B cell (primary cell): ENCODE measurements at regions not wholly inside any gene's neighbourhood (a gene's known extent, or its start where the extent isn't known, plus 50 kb on each side); places are given as distances from the start of the nearest gene placed in this dataset.

ENCODE experiments used
- ATAC-seq: fragments of 200-7000 bp; cut with Tn5 transposase; one replicate; pipeline ENCODE4 v1.10.0; 2021; ENCODE audit warnings: low read depth, mild to moderate bottlenecking, moderate number of reproducible peaks, moderate library complexity
- CTCF ChIA-PET: fragments of 350-600 bp; sonication (Branson Sonifier 250); formaldehyde crosslinking; loops from one replicate; lab custom pipeline; 2021; ENCODE audit warnings: antibody characterized with exemption, inconsistent platforms; lab: Charles Lee
- POLR2A ChIA-PET: fragments of 350-600 bp; sonication (Branson Sonifier 250); formaldehyde crosslinking; loops from one replicate; lab custom pipeline; 2021; ENCODE audit warnings: antibody characterized with exemption; lab: Charles Lee
- DNase-seq: peaks from one replicate; pipeline ENCODE4 v3.0.0; 2013
- H2AFZ ChIP-seq: 2 replicates; pipeline ENCODE4 v1.6.1; 2012; ENCODE audit warnings: mild to moderate bottlenecking, low read depth, low read length; ENCODE audit not compliant: insufficient read depth, poor library complexity, severe bottlenecking
- H3K27ac ChIP-seq, 2 donors: 1 replicate in 1 of 2; 2 replicates in 1 of 2; pipeline ENCODE4 v1.5.1; 2012 to 2013; ENCODE audit warnings: low read length in 2 of 2, mild to moderate bottlenecking in 2 of 2, moderate library complexity in 1 of 2
- H3K27me3 ChIP-seq, 4 experiments: fragments of 200-600 bp in 1 of 4; sonication (generic) in 1 of 4; replicated peaks in 1 of 4; 1 replicate in 2 of 4; 2 replicates in 2 of 4; pipeline versions ENCODE4 v1.6.1 to v1.7.0; 2013 to 2016; ENCODE audit warnings: low read length in 3 of 4, mild to moderate bottlenecking in 2 of 4, mixed read lengths in 1 of 4, moderate library complexity in 1 of 4; ENCODE audit not compliant: insufficient read depth in 4 of 4, control insufficient read depth in 3 of 4; ENCODE audit errors: control extremely low read depth in 1 of 4
- H3K36me3 ChIP-seq, 2 experiments: replicated peaks in 1 of 2; 1 replicate in 1 of 2; 2 replicates in 1 of 2; pipeline versions ENCODE4 v1.6.1 to v1.7.1; 2013; ENCODE audit warnings: low read length in 1 of 2; ENCODE audit not compliant: insufficient read depth in 2 of 2, control insufficient read depth in 1 of 2; ENCODE audit errors: control extremely low read depth in 1 of 2, extremely low read depth in 1 of 2
- H3K4me1 ChIP-seq, 2 donors: fragments of 200-600 bp in 1 of 2; sonication (generic) in 1 of 2; 1 replicate in 1 of 2; 2 replicates in 1 of 2; pipeline versions ENCODE4 v1.5.1 to v1.6.1; 2013 to 2017; ENCODE audit warnings: low read length in 2 of 2; ENCODE audit not compliant: control insufficient read depth in 2 of 2, insufficient read depth in 2 of 2
- H3K4me2 ChIP-seq: replicated peaks from 2 replicates; pipeline ENCODE3; 2012; ENCODE audit warnings: mild to moderate bottlenecking, low read depth, low read length; ENCODE audit not compliant: poor library complexity, severe bottlenecking
- H3K4me3 ChIP-seq, 5 experiments: fragments of 200-600 bp in 1 of 5; sonication (generic) in 1 of 5; 1 replicate in 3 of 5; 2 replicates in 2 of 5; pipeline versions ENCODE4 v1.5.1 to v1.7.0; 2011 to 2016; ENCODE audit warnings: low read length in 4 of 5, mild to moderate bottlenecking in 4 of 5, low read depth in 2 of 5, control low read depth in 1 of 5, moderate library complexity in 1 of 5; ENCODE audit not compliant: insufficient read depth in 1 of 5; ENCODE audit errors: control extremely low read depth in 1 of 5, extremely low read depth in 1 of 5
- H3K79me2 ChIP-seq: fragments of 200-600 bp; sonication (generic); one replicate; pipeline ENCODE4 v1.6.0; 2016; ENCODE audit warnings: low read length; ENCODE audit not compliant: control insufficient read depth, insufficient read depth
- H3K9ac ChIP-seq: fragments of 200-600 bp; sonication (generic); 2 replicates; pipeline ENCODE4 v1.6.1; 2017; ENCODE audit warnings: mild to moderate bottlenecking, low read length, moderate library complexity
- H3K9me3 ChIP-seq, 3 donors: one replicate each; pipeline versions ENCODE4 v1.6.1 to v1.7.1; 2013; ENCODE audit warnings: low read length in 2 of 3; ENCODE audit not compliant: control insufficient read depth in 2 of 3, insufficient read depth in 1 of 3; ENCODE audit errors: control extremely low read depth in 1 of 3
- H4K20me1 ChIP-seq: 2 replicates; pipeline ENCODE4 v1.6.0; 2012; ENCODE audit warnings: mild to moderate bottlenecking, low read length; ENCODE audit not compliant: insufficient read depth, control insufficient read depth, poor library complexity, severe bottlenecking
- H3K27ac Mint-ChIP-seq: one replicate; pipeline ENCODE4 v1.8.0; 2021; ENCODE audit warnings: mixed read lengths
- H3K27me3 Mint-ChIP-seq: one replicate; pipeline ENCODE4 v1.8.0; 2021; ENCODE audit warnings: mixed read lengths
- H3K4me1 Mint-ChIP-seq: one replicate; pipeline ENCODE4 v1.8.0; 2021; ENCODE audit warnings: mixed read lengths
- H3K4me3 Mint-ChIP-seq: one replicate; pipeline ENCODE4 v1.8.0; 2021; ENCODE audit warnings: mixed read lengths
- H3K9me3 Mint-ChIP-seq: one replicate; pipeline ENCODE4 v1.8.0; 2022; ENCODE audit warnings: mixed read lengths; ENCODE audit not compliant: insufficient read depth
- EZH2 ChIP-seq: IDR thresholded peaks from 2 replicates; pipeline ENCODE4 v1.6.1; 2012; ENCODE audit warnings: borderline replicate concordance, low read depth, mild to moderate bottlenecking, moderate library complexity, low read length; ENCODE audit not compliant: insufficient read depth, poor library complexity, severe bottlenecking
- WGBS: methylation state at CpG from one replicate; pipeline ENCODE4 v1.1.5; 2013; ENCODE audit warnings: missing lambda C conversion rate; ENCODE audit not compliant: insufficient coverage; 5-methylcytosine and 5-hydroxymethylcytosine counted together
- intact Hi-C: fragments of 100-400 bp; cut with micrococcal nuclease; formaldehyde crosslinking; loops from one replicate; pipeline ENCODE4 v1.10.0; 2022
- TF ChIP-seq, protein P1 (sequence below): fragments of 200-600 bp; IDR thresholded peaks from one replicate; pipeline ENCODE4 v1.8.0; 2022; ENCODE audit warnings: antibody characterized with exemption, mild to moderate bottlenecking

DNA sequence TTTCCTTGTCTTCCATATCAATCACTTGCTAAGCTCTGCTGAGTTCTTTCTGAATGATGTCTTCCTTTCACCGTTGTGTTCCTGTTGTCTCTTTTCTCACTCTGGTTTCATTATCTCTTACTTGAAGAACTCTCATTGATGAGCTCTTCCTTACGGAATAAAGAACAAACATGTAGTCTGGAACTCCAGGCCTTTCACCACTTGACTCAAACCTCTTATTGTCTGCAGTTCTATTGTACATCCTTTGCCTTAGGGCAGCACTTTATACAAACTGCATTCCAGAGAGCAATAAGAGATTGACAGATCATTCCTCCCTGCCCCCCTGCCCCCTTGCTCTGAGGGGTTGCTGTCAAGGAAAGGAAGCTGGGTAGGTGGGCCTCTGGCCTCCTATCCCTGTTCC is 517.4 kb downstream of the TMEM135 start:
- WGBS = 100% methylated on average over 1 of the region's 2 CpGs
- no peak for TF ChIP-seq EZH2
- TF ChIP-seq, protein P1, sequence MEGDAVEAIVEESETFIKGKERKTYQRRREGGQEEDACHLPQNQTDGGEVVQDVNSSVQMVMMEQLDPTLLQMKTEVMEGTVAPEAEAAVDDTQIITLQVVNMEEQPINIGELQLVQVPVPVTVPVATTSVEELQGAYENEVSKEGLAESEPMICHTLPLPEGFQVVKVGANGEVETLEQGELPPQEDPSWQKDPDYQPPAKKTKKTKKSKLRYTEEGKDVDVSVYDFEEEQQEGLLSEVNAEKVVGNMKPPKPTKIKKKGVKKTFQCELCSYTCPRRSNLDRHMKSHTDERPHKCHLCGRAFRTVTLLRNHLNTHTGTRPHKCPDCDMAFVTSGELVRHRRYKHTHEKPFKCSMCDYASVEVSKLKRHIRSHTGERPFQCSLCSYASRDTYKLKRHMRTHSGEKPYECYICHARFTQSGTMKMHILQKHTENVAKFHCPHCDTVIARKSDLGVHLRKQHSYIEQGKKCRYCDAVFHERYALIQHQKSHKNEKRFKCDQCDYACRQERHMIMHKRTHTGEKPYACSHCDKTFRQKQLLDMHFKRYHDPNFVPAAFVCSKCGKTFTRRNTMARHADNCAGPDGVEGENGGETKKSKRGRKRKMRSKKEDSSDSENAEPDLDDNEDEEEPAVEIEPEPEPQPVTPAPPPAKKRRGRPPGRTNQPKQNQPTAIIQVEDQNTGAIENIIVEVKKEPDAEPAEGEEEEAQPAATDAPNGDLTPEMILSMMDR = no peak
- H3K9ac ChIP-seq = no peak overlapping the region
- H3K36me3 ChIP-seq = no peaks in the 10 kb centered on the region
- intact Hi-C loops = no loop called here
- DNase-seq (no peak), ATAC-seq (no peak)
- H3K27me3 ChIP-seq = no peaks in the 10 kb centered on the region
- no peak overlapping the region for H3K4me3 ChIP-seq
- CTCF ChIA-PET = no interaction called here
- no peak overlapping the region for H3K27ac Mint-ChIP-seq
- no peaks in the 10 kb centered on the region for H3K27me3 Mint-ChIP-seq
- no peak overlapping the region for H3K27ac ChIP-seq
- H3K4me3 Mint-ChIP-seq = no peak overlapping the region
- no peaks in the 10 kb centered on the region for H3K4me1 ChIP-seq
- H3K4me2 ChIP-seq = no peak overlapping the region
- H2AFZ ChIP-seq = no peak overlapping the region
- POLR2A ChIA-PET = no interaction called here
- H4K20me1 ChIP-seq = no peaks in the 10 kb centered on the region
- no peaks in the 10 kb centered on the region for H3K9me3 ChIP-seq
- H3K79me2 ChIP-seq = no peaks in the 10 kb centered on the region
- peaks cover 11% of the 10 kb centered on the region for H3K9me3 Mint-ChIP-seq
- H3K4me1 Mint-ChIP-seq = no peaks in the 10 kb centered on the region

DNA sequence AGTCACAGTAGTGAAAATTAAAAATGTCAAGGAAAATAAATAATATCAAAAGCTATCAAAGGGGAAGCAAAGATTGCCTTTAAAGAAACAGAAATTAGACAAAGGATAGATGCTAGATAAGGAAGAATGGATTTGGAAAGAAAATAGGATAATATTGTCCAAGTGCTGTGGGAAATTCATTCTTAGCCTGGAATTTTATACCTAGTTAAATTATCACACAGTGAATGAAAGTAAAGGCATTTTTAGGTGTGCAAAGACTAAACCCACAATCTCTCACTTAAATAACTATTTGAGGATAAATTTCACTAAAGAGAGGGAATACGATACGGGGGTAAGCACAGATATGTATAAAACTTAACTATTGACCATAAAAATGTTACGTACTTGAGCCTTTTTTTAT is 511.1 kb downstream of the TMEM135 start:
- Histone ChIP-seq H3K9me3 (peaks cover 0 to 5% (median 0%) of the 10 kb centered on the region in 3 donors), H3K36me3 (no peaks in the 10 kb centered on the region), H4K20me1 (no peaks in the 10 kb centered on the region), H3K4me1 (no peaks in the 10 kb centered on the region), H3K27me3 (no peaks in the 10 kb centered on the region), H3K4me3 (no peak overlapping the region), H3K27ac (no peak overlapping the region), H3K79me2 (no peaks in the 10 kb centered on the region), H3K4me2 (no peak overlapping the region), H2AFZ (no peak overlapping the region), H3K9ac (no peak overlapping the region)
- H3K4me3 Mint-ChIP-seq = no peak overlapping the region
- WGBS = no CpG with 5 or more reads among the region's 3 CpGs
- peaks cover 30% of the 10 kb centered on the region for H3K9me3 Mint-ChIP-seq
- TF ChIP-seq, protein P1 = no peak
- no peak for TF ChIP-seq EZH2
- ATAC-seq = no peak
- no peak for DNase-seq
- intact Hi-C loops = no loop called here
- ChIA-PET CTCF (no interaction called here), POLR2A (no interaction called here)
- no peaks in the 10 kb centered on the region for H3K4me1 Mint-ChIP-seq
- H3K27me3 Mint-ChIP-seq = no peaks in the 10 kb centered on the region
- H3K27ac Mint-ChIP-seq = no peak overlapping the region
